ENCODE measurements at regions not wholly inside any gene's neighbourhood (a gene's known extent, or its start where the extent isn't known, plus 50 kb on each side); places are given as distances from the start of the nearest gene placed in this dataset.
A peak's percentile ranks its signal among the peaks of the same experiment; 100 is the strongest.

- H2BK120ac ChIP-seq (replicated peaks; ENCODE audit: low read depth, low read length): no peak overlapping the region
- no peak overlapping the region for H3K4me3 ChIP-seq (ENCODE audit: extremely low read depth in 1 of 4, insufficient read depth in 2 of 4, low read depth in 3 of 4, low read length in 4 of 4)
- no peaks in the 10 kb centered on the region for H3K23me2 ChIP-seq (ENCODE audit: low read depth, low read length)
- H3K4me1 ChIP-seq (replicated peaks in 1 of 4; ENCODE audit: control insufficient read depth in 3 of 4, insufficient read depth in 4 of 4, low read length in 3 of 4): peaks cover 0 to 7% (median 0%) of the 10 kb centered on the region in 4 experiments; a peak in 1 of 7 replicates
- H3K56ac ChIP-seq (replicated peaks; ENCODE audit: insufficient read length, low read depth, low read length): no peak overlapping the region
- no peaks in the 10 kb centered on the region for H4K20me1 ChIP-seq (replicated peaks in 1 of 2; ENCODE audit: control insufficient read depth in 1 of 2, insufficient read depth in 2 of 2, low read length in 2 of 2)
- no peaks in the 10 kb centered on the region for H3K79me1 ChIP-seq (ENCODE audit: low read depth, low read length)
- H3K27ac ChIP-seq (ENCODE audit: low read depth, low read length): no peak overlapping the region
- no peaks in the 10 kb centered on the region for H3K27me3 ChIP-seq (replicated peaks in 1 of 4; ENCODE audit: control insufficient read depth in 3 of 4, extremely low read depth in 1 of 4, insufficient read depth in 3 of 4, low read length in 3 of 4)
- H3K36me3 ChIP-seq (ENCODE audit: control insufficient read depth in 2 of 4, insufficient read depth in 4 of 4, low read length in 3 of 4): no peaks in the 10 kb centered on the region
- no peak overlapping the region for H4K8ac ChIP-seq (ENCODE audit: extremely low read depth, insufficient read depth, low read length)
- no peak overlapping the region for H2BK5ac ChIP-seq (ENCODE audit: low read depth, low read length)
- no peak overlapping the region for H3K4me2 ChIP-seq (ENCODE audit: insufficient read depth in 1 of 2, low read depth in 2 of 2, low read length in 2 of 2)
- no peak for FAIRE-seq
- no peak overlapping the region for H4K91ac ChIP-seq (replicated peaks; ENCODE audit: insufficient read length, low read length)
- H2AK5ac ChIP-seq (ENCODE audit: low read depth, low read length): no peak overlapping the region
- CTCF ChIA-PET (ENCODE audit: partially characterized antibody): interaction anchor here (0.6 to 1.5 kb wide), 3 partner anchors 11 to 90 kb away, joined by 3 to 4 read pairs (median 3); no protein-coding TSS in a partner anchor
- whole genome bisulfite sequencing, 2 experiments (ENCODE audit: extremely low coverage in 1 of 2, insufficient coverage in 1 of 2, insufficient read length in 1 of 2, insufficient replicate concordance in 2 of 2, low coverage in 1 of 2, low lambda C conversion rate in 2 of 2, missing lambda C conversion rate in 1 of 2): 84% methylated on average over 5 of the region's 5 CpGs; no CpG with 5 or more reads in 1 of the 2 experiments
- POLR2A ChIA-PET (ENCODE audit: partially characterized antibody): no interaction called here
- no peak overlapping the region for H3K18ac ChIP-seq (ENCODE audit: extremely low read depth, low read length)
- no peak for DNase-seq (ENCODE audit: low read depth in 1 of 2, low spot score in 2 of 2)
- H2BK12ac ChIP-seq (ENCODE audit: low read depth, low read length): no peak overlapping the region
- no peak overlapping the region for H3K14ac ChIP-seq (ENCODE audit: insufficient read length)
- H4K5ac ChIP-seq (ENCODE audit: insufficient read length, low read depth, low read length): no peak overlapping the region
- no peak overlapping the region for H3K9ac ChIP-seq (replicated peaks in 1 of 4; ENCODE audit: extremely low read depth in 1 of 4, low read depth in 3 of 4, low read length in 3 of 4)
- H3K4ac ChIP-seq (replicated peaks; ENCODE audit: insufficient read length, low read depth, low read length): no peak overlapping the region
- no peak overlapping the region for H3K23ac ChIP-seq (ENCODE audit: insufficient read length)
- no peak for TF ChIP-seq KDM4A (IDR thresholded peaks at IDR 0.05; ENCODE audit: low read depth, low read length, severe bottlenecking)
- TF ChIP-seq ATF2 (IDR thresholded peaks at IDR 0.05; ENCODE audit: low read length): no peak
- no peak for TF ChIP-seq SIX5 (IDR thresholded peaks at IDR 0.05; ENCODE audit: low read depth, low read length)
- TF ChIP-seq HDAC2 (IDR thresholded peaks at IDR 0.05; ENCODE audit: borderline replicate concordance in 1 of 2, low read depth in 2 of 2, low read length in 2 of 2): no peak
- no peak for TF ChIP-seq PHF8 (conservative IDR thresholded peaks at IDR 0.05; ENCODE audit: low read depth, low read length)
- no peak for TF ChIP-seq RXRA (IDR thresholded peaks at IDR 0.05; ENCODE audit: insufficient read depth, low read depth, low read length)
- no peak for TF ChIP-seq JUND (IDR thresholded peaks at IDR 0.05; ENCODE audit: low read length)
- TF ChIP-seq TAF7 (optimal IDR thresholded peaks at IDR 0.05; ENCODE audit: borderline replicate concordance, low read depth, low read length): no peak
- TF ChIP-seq SIRT6 (IDR thresholded peaks at IDR 0.05; ENCODE audit: low read length): no peak
- no peak for TF ChIP-seq CBX8 (IDR thresholded peaks at IDR 0.05; ENCODE audit: borderline replicate concordance, low read depth, low read length)
- H2BK20ac ChIP-seq (ENCODE audit: low read length): no peak overlapping the region
- H3K79me2 ChIP-seq (ENCODE audit: control insufficient read depth in 1 of 2, insufficient read depth in 2 of 2, low read length in 2 of 2): no peaks in the 10 kb centered on the region
- H2BK15ac ChIP-seq (ENCODE audit: low read length): no peak overlapping the region
- peak overlapping the region; percentile 29; the same call in 1 of the 2 replicates for H2AFZ ChIP-seq (ENCODE audit: low read length)
- no peaks in the 10 kb centered on the region for H3K9me3 ChIP-seq (ENCODE audit: insufficient read depth in 2 of 2, low read depth in 1 of 2, low read length in 1 of 2)
These were observed 55.0 kb upstream of the SPRED2 start for GRCh38 chr2:65487404-65487803.
